DND-41 (cell line): ENCODE measurements at regions not wholly inside any gene's neighbourhood (a gene's known extent, or its start where the extent isn't known, plus 50 kb on each side); places are given as distances from the start of the nearest gene placed in this dataset.

ENCODE experiments used
- ATAC-seq: fragments of 200-7000 bp; cut with Tn5 transposase; 3 replicates; pipeline ENCODE4 v1.9.1; 2021; ENCODE audit warnings: low read depth; ENCODE audit not compliant: insufficient read depth
- DNase-seq: peaks from one replicate; pipeline ENCODE4 v3.0.0-alpha.2; 2020
- H2AFZ ChIP-seq: 2 replicates; pipeline ENCODE4 v1.6.0; 2012; ENCODE audit warnings: low read depth, low read length
- H3K27ac ChIP-seq: 2 replicates; pipeline ENCODE4 v1.5.1; 2012; ENCODE audit warnings: low read length, inconsistent platforms
- H3K27me3 ChIP-seq: fragments of 200-600 bp; sonication (generic); 2 replicates; pipeline ENCODE4 v1.6.0; 2012; ENCODE audit warnings: low read length, mild to moderate bottlenecking, inconsistent platforms; ENCODE audit not compliant: insufficient read depth, poor library complexity
- H3K36me3 ChIP-seq: 2 replicates; pipeline ENCODE4 v1.5.1; 2012; ENCODE audit warnings: low read length, inconsistent platforms; ENCODE audit not compliant: insufficient read depth
- H3K4me1 ChIP-seq: 2 replicates; pipeline ENCODE4 v1.5.1; 2012; ENCODE audit warnings: mild to moderate bottlenecking, low read length; ENCODE audit not compliant: insufficient read depth
- H3K4me2 ChIP-seq: 2 replicates; pipeline ENCODE4 v1.6.0; 2012; ENCODE audit warnings: mild to moderate bottlenecking, moderate library complexity, low read length, inconsistent platforms; ENCODE audit not compliant: insufficient read depth
- H3K4me3 ChIP-seq, 2 experiments: fragments of 200-600 bp in 1 of 2; shearing (Covaris generic) in 1 of 2; 2 replicates each; pipeline ENCODE4 v1.5.1; 2012 to 2016; ENCODE audit warnings: inconsistent platforms in 2 of 2, low read length in 2 of 2, mild to moderate bottlenecking in 2 of 2, low read depth in 1 of 2, moderate library complexity in 1 of 2
- H3K79me2 ChIP-seq: 2 replicates; pipeline ENCODE4 v1.6.0; 2012; ENCODE audit warnings: low read length, inconsistent platforms; ENCODE audit not compliant: insufficient read depth
- H3K9ac ChIP-seq: 2 replicates; pipeline ENCODE4 v1.6.0; 2012; ENCODE audit warnings: low read depth, mild to moderate bottlenecking, inconsistent platforms, low read length, moderate library complexity
- H3K9me3 ChIP-seq: 2 replicates; pipeline ENCODE4 v1.5.1; 2012; ENCODE audit warnings: low read length, moderate library complexity, mild to moderate bottlenecking, inconsistent platforms; ENCODE audit not compliant: insufficient read depth, severe bottlenecking
- H4K20me1 ChIP-seq: 2 replicates; pipeline ENCODE4 v1.6.0; 2012; ENCODE audit warnings: low read length; ENCODE audit not compliant: insufficient read depth
- EZH2 ChIP-seq: IDR thresholded peaks from 3 replicates; pipeline ENCODE4 v1.6.1; 2012; ENCODE audit warnings: borderline replicate concordance, low read depth, mild to moderate bottlenecking, moderate library complexity, low read length, inconsistent platforms; ENCODE audit not compliant: severe bottlenecking
- TF ChIP-seq, protein P1 (sequence below): IDR thresholded peaks from 2 replicates; pipeline ENCODE4 v1.5.1; 2012; ENCODE audit warnings: borderline replicate concordance, low read length, moderate library complexity, mild to moderate bottlenecking; ENCODE audit not compliant: poor library complexity, severe bottlenecking; ENCODE audit errors: extremely low read depth

DNA sequence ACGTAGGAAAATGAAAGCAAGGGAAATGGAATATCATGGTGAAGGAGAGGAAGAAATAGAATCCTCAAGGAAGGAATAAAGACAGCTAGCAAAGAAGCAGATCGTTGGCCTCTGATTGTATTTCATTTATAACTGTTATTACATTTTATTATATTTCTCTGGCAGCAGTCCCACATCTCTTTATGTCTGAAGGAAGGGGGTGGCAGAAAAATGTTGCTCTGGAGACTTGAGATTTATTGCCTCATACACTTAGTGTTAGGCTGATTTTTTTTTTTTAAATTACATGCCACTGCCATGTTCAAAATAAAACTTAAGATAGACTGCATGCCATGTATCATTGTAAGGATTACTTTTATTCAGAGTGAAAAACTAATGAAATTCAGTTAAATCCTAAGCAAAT, 971.7 kb upstream of the CHORDC1 start:
- Histone ChIP-seq H3K79me2 (no peaks in the 10 kb centered on the region), H3K27me3 (no peaks in the 10 kb centered on the region), H3K27ac (no peak overlapping the region), H4K20me1 (no peaks in the 10 kb centered on the region), H3K36me3 (no peaks in the 10 kb centered on the region), H2AFZ (no peak overlapping the region), H3K4me1 (no peaks in the 10 kb centered on the region), H3K4me2 (no peak overlapping the region), H3K9ac (no peak overlapping the region), H3K9me3 (no peaks in the 10 kb centered on the region), H3K4me3 (no peak overlapping the region)
- DNase-seq (no peak), ATAC-seq (no peak)
- no peak for TF ChIP-seq EZH2
- TF ChIP-seq, protein P1, sequence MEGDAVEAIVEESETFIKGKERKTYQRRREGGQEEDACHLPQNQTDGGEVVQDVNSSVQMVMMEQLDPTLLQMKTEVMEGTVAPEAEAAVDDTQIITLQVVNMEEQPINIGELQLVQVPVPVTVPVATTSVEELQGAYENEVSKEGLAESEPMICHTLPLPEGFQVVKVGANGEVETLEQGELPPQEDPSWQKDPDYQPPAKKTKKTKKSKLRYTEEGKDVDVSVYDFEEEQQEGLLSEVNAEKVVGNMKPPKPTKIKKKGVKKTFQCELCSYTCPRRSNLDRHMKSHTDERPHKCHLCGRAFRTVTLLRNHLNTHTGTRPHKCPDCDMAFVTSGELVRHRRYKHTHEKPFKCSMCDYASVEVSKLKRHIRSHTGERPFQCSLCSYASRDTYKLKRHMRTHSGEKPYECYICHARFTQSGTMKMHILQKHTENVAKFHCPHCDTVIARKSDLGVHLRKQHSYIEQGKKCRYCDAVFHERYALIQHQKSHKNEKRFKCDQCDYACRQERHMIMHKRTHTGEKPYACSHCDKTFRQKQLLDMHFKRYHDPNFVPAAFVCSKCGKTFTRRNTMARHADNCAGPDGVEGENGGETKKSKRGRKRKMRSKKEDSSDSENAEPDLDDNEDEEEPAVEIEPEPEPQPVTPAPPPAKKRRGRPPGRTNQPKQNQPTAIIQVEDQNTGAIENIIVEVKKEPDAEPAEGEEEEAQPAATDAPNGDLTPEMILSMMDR = no peak

DNA sequence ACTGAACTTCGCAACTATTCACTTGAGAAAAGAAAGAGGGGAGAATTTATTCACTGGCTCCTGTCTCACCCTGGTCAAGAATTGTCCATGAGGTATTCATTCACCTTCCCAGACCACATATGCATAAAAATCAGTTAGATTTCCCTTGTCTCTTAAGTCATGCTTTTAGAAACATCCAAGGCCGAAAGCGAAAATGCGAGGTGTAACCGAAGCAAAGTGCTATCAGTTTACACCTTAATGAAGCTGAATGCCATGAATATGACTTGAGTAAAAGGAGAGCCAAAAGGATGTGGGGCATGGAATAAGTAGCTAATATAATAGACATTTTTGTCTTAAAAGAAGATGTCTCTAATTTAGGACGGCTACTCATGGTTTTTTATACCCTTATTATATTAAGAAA, 965.6 kb upstream of the CHORDC1 start:
- Histone ChIP-seq H3K4me1 (no peaks in the 10 kb centered on the region), H3K4me2 (no peak overlapping the region), H3K36me3 (no peaks in the 10 kb centered on the region), H3K27ac (no peak overlapping the region), H3K79me2 (no peaks in the 10 kb centered on the region), H4K20me1 (no peaks in the 10 kb centered on the region), H2AFZ (no peak overlapping the region), H3K4me3 (no peak overlapping the region), H3K9me3 (no peaks in the 10 kb centered on the region), H3K27me3 (no peaks in the 10 kb centered on the region), H3K9ac (no peak overlapping the region)
- DNase-seq (no peak), ATAC-seq (no peak)
- no peak for TF ChIP-seq EZH2
- TF ChIP-seq, protein P1 = no peak

DNA sequence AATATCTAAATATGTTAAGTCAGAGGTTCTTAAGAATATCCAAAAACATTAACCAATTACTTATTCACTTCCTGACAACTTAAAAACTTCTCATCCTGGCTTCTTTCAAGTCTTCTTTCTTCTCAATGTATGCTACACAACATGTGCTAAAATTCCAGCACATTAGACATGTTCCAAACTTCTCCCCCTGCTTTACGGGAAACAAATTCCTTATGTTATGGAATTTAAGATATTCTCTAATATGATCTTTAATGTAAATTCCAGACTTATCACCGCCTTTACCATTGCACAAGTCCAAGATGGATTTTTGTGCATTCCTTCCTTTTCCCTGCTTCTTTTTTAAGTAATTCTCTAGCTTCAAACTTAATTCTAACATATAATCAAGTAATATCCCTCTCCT, 964.5 kb upstream of the CHORDC1 start:
- TF ChIP-seq, protein P1 = no peak
- TF ChIP-seq EZH2 = no peak
- Histone ChIP-seq H3K27me3 (no peaks in the 10 kb centered on the region), H3K27ac (no peak overlapping the region), H3K36me3 (no peaks in the 10 kb centered on the region), H3K4me3 (no peak overlapping the region), H3K79me2 (no peaks in the 10 kb centered on the region), H4K20me1 (no peaks in the 10 kb centered on the region), H3K9me3 (no peaks in the 10 kb centered on the region), H2AFZ (no peak overlapping the region), H3K4me2 (no peak overlapping the region), H3K4me1 (no peaks in the 10 kb centered on the region), H3K9ac (no peak overlapping the region)
- ATAC-seq (no peak), DNase-seq (no peak)

DNA sequence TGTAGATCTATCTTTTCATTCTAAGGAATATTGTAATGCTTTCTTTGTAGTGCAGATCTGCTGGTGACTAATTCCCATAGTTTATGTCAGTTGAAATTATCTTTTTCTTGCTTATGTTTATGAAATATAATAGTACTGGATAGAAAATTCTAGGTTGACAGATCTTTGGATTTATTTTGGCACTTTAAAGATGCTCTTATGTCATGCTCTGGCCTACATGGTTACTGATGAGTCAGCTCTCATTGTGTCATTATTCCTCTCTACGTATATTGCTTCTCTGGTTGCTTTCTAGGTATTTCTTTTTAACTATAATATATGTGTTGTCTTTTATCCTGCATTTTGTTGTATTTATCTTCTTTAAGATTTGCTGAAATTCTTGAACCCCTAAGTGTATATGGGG, 955.5 kb upstream of the CHORDC1 start:
- no peak overlapping the region for H2AFZ ChIP-seq
- DNase-seq = no peak
- H3K27ac ChIP-seq = no peak overlapping the region
- H3K9ac ChIP-seq = no peak overlapping the region
- no peak for ATAC-seq
- H4K20me1 ChIP-seq = no peaks in the 10 kb centered on the region
- no peaks in the 10 kb centered on the region for H3K79me2 ChIP-seq
- H3K4me1 ChIP-seq = no peaks in the 10 kb centered on the region
- TF ChIP-seq, protein P1 = no peak
- TF ChIP-seq EZH2 = no peak
- no peak overlapping the region for H3K4me3 ChIP-seq
- H3K27me3 ChIP-seq = no peaks in the 10 kb centered on the region
- no peaks in the 10 kb centered on the region for H3K36me3 ChIP-seq
- no peak overlapping the region for H3K4me2 ChIP-seq
- H3K9me3 ChIP-seq = no peaks in the 10 kb centered on the region
